HCT116 (cell line): ENCODE measurements at regions not wholly inside any gene's neighbourhood (a gene's known extent, or its start where the extent isn't known, plus 50 kb on each side); places are given as distances from the start of the nearest gene placed in this dataset.

Experiments used
- EZH2phosphoT487 ChIP-seq: fragments of 200-600 bp; IDR thresholded peaks from 2 replicates; pipeline ENCODE4 v1.6.1; 2018; ENCODE audit warnings: antibody characterized with exemption, borderline replicate concordance
- POLR2AphosphoS5 ChIP-seq: IDR thresholded peaks from 2 replicates; pipeline ENCODE4 v1.6.1; 2011; ENCODE audit warnings: mild to moderate bottlenecking, low read depth, low read length, moderate library complexity
- SIN3A ChIP-seq: IDR thresholded peaks from 2 replicates; pipeline ENCODE4 v1.6.1; 2012; ENCODE audit warnings: low read depth

DNA sequence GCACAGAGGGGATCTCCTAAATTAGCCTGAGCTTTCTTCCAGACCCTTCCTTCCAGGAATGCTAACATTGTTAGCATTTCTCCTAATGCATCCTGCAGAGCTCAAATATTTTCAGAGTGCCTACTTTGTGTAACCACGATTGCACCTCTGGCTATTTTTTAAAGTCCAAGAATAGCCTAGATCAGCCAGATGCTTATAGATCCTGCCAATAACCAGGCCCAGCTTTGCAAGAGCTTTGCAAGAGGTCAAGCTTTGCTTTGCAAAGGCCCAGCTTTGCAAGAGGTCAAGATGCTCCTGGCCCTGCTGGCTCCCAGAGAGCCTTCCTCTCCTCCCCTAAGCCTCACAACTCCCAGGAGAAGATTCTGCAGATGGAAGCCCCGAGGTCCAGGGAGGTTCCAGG lies 491.9 kb downstream of the MN1 start:
- TF ChIP-seq EZH2phosphoT487 = no peak
- TF ChIP-seq SIN3A = no peak
- TF ChIP-seq POLR2AphosphoS5 = no peak
